Bone marrow (tissue), 2 donors: ENCODE measurements at regions not wholly inside any gene's neighbourhood (a gene's known extent, or its start where the extent isn't known, plus 50 kb on each side); places are given as distances from the start of the nearest gene placed in this dataset.

Source experiments
- DNase-seq, 2 donors: peaks; one replicate each; lab custom pipeline; 2025; lab: John Stamatoyannopoulos, UW

DNA sequence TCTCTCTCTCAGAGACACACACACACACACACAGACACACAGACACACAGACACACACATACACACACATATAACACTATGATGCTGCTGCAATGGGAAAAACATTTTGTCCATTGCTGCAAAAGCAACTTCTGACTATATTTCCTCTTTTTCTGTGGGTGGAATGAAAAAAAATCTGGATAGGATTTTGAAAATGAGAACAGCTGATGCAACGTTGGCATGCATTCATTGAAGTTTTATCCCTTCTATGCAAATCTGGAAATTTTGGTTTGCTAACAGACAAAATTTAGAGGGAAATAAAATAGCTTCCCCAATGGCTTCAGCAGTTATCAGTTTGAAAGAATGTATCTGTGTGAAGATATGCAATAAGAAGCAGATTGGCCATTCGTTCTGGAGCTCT is 763.4 kb upstream of the GRM7 start:
- DNase-seq: no peak

DNA sequence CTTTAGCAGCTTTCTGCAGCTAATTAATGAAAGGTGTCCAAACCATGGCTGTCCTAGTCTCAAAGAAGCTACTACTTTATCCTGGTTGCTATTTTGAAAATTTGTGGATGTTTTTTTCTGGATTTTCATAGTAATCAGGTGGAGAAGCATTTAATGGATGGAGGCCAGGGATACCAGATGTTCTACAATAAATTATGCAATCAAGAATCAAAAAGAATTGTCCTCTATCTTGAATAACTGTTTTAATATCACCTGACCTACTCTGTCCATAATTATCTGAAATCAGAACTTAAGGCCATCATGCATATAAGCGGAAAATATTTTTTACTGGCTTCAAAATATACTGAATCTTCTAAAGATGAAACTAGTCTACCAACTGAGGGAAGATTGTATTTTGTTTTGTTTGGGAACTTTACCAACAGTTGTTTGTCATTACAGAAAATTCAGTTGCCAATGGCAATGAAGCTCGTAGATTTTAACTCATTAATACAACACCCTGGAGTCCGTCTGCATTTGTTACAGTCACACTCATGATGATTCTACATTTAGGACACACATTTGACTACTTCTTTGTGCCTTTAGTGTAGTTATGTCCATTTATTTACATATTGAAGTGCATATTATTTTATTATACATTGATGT is 762.3 kb upstream of the GRM7 start:
- no peak for DNase-seq

DNA sequence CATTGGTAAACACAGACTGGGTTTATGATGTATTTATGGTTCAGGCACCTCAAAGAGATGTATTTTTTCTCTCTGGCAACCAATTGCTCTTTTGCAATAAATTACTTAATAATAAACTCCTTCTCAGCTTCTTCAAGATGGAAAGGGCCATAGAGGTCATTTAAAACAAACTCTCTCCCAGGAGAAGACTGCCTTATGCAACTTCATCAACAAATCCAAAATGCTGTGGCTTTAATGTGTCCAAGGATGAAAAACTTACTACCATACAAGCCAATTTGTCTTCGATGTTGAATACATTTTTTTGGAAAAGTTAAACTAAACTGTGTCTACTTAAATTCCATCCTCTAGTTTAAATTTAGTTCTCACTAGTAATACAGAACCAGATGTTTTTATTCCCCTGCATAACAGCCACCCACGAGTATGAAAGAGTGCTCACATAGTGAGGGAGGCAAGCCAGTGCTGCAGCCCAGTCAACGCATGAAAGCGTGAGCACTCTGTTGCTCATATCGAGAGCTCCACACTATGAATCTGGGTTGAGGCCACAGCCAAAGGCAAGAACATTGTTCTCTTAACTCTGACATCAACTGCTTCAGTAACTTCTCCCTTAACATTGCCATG is 761.3 kb upstream of the GRM7 start:
- DNase-seq: no peak

DNA sequence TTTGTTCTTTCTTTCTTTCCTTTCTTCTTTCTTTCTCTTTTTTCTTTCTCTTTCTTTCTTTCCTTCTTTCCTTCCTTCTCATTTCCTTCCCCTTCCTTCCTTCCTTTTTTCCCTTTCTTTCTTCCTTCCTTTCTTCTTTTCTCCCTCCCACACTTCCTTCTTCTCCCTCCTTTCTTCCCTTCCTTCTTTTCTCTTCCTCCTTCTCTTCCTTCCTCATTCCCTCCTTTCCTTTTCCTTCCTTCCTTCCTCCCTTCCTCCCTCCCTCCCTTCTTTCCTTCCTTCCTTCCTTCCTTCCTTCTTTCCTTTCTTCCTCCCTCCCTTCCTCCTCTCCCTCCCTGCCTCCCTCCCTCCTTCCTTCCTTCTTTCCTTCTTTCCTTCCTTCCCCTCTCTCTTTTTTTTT is 755.7 kb upstream of the GRM7 start:
- no peak for DNase-seq

DNA sequence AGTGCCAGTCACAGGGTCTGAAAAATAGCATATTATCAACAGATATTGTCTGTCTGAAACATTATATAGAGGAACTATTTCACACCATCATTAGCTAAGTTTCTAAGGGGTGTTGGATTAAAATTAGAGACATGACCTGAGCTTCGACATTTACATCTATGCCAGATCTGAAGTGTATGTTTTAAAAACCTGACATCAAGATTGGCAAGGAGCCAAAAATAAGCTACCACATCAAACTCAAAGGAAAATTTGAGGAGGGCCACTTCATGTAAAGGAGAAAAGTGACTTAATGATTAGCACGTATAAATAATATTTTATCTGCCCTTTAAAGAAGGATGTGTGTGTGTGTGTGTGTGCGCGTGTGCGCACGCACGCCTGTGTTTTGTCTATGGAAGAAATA is 752.0 kb upstream of the GRM7 start:
- DNase-seq: no peak

DNA sequence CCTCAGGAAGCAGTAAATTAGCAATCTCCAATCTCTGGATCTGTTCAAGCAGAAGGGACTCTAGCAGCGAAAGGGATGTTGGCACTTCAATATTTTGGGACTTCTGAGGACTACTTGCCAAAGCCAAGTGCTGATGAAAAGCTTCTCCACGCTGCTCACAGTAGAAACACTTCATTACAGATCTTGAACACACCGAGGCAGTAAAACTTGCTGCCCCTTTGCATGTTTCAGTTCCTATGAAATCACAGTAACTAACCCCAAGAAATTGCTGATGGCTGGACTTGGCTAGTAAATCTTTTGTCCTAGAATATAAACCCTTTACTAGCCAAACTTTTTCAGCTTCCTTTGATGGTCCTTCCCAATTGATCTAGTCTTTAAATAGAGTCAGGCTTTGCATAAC is 750.5 kb upstream of the GRM7 start:
- no peak for DNase-seq

DNA sequence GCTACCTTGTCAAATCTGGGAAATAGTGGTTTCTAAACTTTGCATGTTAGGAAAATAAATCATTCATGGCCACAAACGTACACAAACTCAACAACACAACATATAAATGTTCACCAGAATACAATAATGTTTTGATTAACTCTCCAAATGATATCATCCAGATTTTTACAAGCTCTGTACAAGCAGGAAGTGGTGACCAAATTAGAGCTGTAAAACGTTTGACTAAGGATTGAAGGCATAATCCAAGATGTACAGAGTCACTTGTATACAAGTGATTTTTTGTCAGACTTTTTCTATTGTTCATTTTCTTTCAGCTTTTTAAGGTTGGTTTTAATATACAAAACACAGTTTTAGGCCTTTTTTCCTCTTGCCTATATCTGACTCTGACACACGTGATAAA is 748.4 kb upstream of the GRM7 start:
- DNase-seq: no peak

DNA sequence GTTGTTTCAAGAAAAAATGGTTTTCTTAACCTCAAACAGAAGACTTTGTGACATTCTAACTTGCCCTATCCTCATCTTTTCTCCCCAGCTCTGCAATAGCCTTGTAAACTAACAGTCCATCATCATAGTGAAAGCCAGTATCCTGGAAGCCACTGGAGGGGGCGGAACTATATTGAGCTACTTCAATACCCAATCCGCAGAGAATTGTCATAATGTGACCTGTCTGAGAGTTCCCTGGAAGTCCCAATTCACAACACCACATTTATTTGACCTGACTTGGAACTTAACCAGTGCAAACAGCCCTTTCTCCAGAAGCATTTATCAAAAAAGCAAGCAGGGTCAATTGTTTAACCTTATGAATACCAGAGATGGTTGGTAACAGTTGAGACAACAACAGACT is 747.6 kb upstream of the GRM7 start:
- DNase-seq: no peak

DNA sequence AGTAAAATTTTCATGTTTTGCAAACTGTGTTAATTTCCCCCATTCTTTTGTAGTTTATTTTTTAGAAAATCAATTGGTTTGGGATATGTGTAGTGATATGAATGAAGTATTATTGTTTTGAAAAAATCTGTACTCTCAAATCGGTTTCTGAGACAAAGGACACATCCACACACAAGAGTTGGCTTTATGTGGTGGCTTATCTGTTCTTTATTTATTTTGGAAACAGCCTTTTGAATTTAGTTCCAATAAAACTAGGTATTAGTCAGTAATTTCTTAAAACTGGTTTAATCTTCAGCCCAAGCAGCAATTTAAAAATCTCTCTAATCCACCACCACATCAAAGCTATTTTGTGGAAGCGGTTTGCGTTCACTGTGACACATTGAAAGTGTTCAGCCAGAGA is 741.5 kb upstream of the GRM7 start:
- no peak for DNase-seq

DNA sequence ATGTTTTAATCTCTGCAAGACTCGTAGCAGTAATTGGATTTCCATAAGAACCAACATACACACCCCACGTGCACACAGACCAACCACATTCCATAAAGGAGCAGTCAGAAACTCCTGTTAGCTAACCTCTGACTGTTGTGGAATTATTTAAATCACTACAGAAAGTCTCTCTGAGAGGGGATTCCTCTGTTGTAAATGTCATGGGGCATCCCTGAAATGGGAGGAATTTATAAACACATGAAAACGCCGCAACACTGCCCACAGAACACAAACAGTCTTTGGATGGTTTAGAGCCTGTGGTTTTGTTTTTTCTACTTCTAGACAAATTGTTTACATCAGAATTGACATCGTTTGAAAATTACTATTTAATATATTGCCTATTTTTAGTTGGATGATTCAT is 740.1 kb upstream of the GRM7 start:
- no peak for DNase-seq

DNA sequence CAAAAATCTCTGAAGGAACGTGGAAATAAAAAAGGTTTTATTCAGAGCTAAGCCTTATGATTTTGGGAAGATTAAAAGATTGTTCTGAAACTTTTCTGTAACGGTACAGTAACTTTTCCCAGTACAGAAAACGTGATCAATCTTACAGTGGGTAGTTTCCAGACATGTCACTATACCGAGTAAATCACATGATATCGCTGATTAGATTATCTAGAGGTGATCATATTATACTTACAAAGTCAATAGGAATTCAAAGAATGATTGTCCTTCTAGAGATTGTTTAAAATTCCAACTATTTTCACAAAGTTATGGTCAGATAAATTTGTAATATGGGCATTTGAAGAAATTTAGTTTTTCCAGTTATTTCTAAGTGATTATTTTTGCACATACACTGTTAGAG is 736.0 kb upstream of the GRM7 start:
- no peak for DNase-seq

DNA sequence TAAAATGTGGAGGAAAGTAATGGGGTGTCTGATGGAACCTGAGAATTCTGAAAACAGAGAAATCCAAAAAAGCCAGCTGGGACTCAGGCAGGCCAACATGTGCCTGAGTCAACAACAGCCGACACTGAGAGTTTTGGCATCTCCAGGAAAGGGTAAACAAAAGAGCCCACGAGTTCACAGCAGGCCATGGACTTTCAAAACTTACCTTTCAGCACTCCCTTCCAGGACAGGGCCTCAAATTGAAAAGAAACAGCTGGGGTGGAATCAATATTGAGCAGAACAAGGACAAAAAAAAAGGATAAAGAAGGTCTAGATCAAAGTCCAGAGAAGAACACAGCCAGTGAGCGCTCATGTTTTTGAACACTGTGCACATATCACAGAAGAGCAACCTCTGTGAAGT is 735.4 kb upstream of the GRM7 start:
- no peak for DNase-seq

DNA sequence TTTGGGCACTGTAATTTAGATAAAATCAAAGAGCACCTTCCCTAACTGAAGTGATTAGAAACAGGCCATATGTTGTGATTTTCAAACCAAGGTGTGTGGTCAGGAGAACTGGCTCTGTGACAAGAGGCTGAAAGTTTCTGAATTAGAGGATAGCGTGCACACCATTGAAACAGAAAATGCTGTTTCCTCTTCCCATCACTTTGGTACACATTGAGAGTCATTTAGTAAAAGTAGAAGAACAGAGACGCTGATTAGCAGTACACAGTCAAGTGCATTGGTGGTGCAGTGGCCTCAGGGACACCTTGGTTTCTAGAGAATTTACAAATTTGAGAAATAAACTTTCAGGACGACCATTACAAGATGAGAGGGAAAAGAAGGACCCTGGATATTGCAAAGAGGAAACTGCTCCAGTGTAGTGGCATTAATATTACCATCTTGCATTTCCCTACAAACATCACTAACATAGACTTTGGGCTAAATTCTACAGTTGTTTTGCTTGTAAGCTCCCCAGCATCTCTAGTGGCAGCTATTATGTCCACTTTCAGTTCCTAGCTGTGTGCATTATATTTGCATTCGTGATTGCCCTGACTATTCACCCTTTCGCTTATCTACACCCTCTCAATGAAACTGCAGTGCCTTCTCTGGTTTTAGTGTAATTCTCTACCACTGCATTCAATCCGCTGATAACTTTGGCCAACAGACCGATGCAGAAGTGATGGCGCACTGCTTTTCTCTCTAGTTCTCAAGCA is 728.1 kb upstream of the GRM7 start:
- DNase-seq: no peak

DNA sequence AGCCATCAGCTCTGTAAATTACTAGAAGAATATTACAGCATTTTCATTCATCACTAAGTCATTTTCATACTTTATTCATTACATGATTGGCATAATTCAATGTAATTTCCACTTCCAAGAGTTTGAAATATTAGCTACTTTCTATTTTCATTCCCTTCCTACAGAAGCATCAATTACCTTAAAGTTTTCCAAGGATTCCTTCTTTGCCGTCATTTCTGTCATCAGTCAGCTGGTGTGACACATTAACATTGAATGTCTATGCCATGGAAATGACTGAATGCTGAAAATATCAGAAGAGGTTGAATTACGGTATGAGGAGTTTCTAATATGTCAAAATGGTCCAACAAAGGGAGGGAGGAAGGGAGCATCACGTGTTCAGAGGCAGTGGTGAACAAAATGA is 718.2 kb upstream of the GRM7 start:
- DNase-seq: no peak

DNA sequence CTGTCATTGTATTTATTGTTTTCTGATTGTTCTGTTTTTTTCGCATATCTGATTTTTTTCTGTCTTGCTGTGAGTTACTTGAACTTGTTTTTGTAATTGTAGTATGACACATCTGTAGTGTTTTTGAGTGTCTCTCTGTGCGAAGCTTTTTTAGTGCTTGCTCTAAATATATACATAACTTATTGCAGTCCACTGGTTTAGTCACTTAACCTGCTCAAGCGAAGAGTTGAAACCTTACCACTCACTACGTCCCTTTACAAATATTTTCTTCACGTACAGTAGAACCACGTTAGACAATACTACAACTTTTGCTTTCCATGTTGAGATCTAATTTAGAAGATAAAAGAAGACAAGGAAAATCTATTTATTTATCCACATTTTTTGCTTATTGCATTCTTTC is 713.0 kb upstream of the GRM7 start:
- DNase-seq: no peak

DNA sequence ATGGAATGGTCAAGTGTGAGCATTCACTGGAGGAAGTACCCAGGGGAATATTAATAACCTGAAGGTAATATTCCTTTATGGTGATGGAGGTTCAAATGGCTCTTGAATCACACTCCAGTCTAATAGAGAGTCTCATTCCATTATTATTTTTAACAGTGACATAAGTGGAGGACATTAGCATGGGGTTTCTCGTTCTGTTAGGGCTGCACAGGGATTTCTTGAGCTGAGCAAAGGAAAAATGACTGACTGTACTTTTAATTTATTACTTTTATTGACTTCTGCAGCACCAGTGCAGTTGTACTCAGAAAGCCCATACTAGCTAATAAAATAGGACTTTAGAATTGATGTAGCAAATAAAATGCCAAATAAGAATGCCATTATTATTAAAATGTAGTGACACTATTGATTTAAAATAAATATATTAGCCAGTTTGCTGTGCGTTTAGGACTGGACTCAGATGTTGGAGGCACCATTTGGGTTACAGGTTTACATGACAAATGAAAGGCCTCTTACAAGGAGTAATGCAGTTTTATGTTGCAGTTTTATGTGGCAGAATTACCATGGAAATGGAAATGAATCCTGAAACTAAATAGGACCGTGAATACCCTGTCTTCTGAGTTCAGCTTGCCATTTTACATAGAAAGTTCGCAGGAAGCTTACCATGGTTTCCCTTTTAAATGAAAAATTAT is 705.1 kb upstream of the GRM7 start:
- DNase-seq: no peak

DNA sequence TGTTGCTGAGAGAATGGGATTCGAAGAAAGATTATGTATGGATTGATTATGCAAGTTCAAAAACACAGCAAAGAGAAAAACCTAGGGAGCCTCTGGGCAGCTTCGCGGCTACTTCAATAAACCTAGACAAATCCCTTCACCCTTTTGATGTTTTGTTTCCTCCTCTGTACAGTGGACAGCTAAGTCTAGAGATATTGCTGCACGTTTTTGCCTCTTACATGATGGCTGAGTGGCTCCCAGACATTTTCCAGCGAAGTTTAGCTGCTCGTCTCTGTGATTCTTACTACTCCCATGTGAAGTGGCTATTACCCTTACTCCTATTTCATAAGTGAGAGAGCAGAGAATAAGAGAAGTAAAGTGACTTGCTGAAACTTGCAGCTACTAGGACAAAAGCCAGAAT is 695.0 kb upstream of the GRM7 start:
- no peak for DNase-seq

DNA sequence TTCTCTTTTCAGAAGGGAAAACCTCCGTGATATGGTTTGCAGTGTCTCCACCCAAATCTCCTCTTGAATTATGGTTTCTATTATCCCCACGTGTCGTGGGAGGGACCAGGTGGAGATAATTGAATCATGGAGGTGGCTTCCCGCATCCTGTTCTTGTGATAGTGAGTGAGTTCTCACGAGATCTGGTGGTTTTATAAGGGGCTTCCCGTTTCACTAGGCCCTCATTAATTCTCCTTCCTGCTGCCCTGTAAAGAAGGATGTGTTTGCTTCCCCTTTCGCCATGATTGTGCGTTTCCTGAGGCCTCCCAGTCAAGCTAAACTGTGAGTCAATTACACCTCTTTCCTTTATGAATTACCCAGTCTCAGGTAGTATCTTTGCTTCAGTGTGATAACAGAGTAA is 692.7 kb upstream of the GRM7 start:
- no peak for DNase-seq

DNA sequence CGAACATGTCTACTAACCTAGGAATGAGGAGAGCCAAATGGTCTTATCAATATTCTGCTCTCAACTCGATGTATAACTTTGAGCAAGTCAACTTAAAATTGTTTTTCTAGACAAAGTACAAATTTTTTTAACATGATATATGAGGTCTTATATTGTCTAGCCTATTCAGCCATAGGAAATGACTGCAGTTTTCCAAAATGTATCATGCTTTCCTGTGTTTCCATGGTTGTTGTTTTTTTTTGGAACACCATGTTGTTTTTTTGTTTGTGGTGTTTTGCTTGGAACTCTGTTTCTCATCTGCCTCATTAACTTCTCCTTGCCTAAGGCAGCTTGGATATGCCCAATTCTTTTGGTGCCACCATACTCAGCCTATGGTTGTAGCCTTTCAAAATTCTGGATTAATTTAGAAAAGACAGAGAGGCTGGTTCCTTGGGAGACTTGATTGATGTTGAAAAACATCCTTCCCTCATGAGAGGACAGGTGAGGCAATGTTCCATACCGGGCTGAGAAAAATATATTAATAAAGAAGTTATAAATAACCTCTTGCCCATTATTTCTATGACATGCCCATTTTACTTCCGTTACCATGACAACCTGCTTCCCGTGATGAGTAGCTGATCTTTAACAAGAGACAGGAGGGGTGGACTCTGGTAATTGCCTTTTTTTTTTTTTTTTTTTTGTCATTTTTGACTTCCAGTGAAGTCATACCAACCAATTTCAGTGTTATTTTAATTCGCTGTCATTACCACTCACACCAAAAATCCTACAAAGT is 687.9 kb upstream of the GRM7 start:
- DNase-seq: no peak

DNA sequence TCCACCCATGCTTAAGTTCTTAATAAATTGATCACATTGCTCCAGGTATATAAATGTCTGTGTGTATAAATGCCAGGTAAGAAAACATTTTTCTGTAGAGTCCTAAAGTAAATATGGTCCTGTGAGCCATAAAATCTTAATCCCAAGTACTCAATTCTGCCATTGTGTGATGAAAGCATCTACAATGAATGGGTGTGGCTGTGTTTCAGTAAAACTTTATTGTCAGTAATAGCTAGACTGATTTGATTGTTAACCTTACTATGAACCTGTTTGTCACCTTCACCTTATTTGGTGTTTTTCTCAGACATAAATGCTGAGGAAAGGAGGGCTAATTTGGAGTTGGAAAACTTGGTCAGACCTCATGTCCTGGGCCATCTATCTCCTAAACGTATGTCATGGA is 683.5 kb upstream of the GRM7 start:
- DNase-seq: no peak

DNA sequence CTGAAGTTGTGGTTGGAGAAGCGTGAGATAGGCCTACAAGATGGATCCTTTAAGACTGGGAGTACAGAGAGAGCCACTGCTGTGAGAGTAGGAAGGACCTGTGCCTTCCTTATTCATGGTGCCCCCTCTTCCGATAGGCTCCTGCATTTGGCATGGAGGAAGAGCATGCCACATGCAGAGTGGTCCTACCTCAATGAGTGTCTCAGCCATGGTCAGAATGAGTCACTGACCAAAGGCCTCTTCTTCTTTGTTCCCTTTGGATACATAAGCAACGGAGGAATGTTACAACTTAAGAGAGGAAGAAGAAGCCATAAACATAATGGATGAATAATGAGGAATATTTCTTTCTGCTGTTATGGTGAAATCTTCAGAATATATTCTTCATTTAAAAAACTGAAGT is 681.2 kb upstream of the GRM7 start:
- no peak for DNase-seq

DNA sequence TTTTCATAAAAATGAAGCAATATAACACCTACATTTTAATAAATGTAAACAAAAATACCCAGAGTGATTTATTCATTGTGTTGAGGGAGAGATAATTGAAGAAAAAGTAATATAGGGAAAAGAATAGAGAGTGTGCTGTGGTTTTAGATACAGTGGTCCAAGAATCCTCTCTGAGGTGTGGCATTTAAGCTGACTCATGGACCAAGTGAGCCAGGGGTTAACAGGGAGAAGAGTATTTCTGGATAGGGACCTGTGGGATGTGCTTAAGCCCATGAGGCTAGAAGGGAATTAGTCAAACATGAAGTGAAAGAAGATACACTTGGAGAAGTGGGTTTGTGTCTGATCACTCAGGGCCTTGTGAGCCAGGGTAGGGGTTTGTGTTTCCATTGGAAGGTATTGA is 680.7 kb upstream of the GRM7 start:
- no peak for DNase-seq
